ENCODE measurements at regions not wholly inside any gene's neighbourhood (a gene's known extent, or its start where the extent isn't known, plus 50 kb on each side); places are given as distances from the start of the nearest gene placed in this dataset.
"Not testable (repeated sequence)": the region's sequence is repeated elsewhere in the genome, so short reads cannot be mapped to it uniquely, and the experiment has no call there.

DNA sequence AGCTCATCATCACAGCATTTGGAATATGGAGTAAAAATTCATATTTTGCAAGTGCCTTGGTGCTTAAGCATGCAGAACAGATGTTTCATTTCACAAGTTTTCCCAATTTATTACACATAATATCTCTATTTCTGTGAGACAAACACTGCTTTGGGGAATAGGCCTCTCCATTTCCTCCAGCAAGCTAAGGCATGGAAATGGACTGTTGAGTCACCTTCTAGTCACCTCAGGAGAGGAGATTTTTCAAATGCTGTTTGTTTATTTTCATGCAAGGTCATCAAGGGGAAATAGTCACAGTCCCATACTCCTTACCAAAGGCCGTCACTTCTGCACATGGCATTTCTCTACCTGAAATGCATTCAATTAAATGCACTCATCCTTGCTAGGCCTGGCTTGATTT, 57.4 kb upstream of the NUTM2D start:
- BruUV-seq (replicated peaks); in situ Hi-C loops (cut with HindIII; ENCODE audit: low pct_unique_long_range_greater_than_20kb, low sequenced_read_pairs); POLR2A ChIA-PET; CTCF ChIA-PET; H3K4me3 ChIP-seq (ENCODE audit: low read depth in 2 of 2, low read length in 2 of 2); H3K27me3 ChIP-seq (ENCODE audit: control insufficient read depth, insufficient read depth, low read length); H3K36me3 ChIP-seq (ENCODE audit: control insufficient read depth, insufficient read depth, low read length); DNase-seq (ENCODE audit: low read depth, low spot score); H3K9me3 ChIP-seq (ENCODE audit: control insufficient read depth, insufficient read depth, low read depth, low read length); H3K4me1 ChIP-seq (ENCODE audit: control insufficient read depth, insufficient read depth, low read length); intact Hi-C loops (cut with micrococcal nuclease; ENCODE audit: unreplicated experiment); H3K27ac ChIP-seq (ENCODE audit: low read length): not testable (repeated sequence)
- 0 out of 2 replicates have a peak, but pooled peaks have one; percentile 43 for ATAC-seq

DNA sequence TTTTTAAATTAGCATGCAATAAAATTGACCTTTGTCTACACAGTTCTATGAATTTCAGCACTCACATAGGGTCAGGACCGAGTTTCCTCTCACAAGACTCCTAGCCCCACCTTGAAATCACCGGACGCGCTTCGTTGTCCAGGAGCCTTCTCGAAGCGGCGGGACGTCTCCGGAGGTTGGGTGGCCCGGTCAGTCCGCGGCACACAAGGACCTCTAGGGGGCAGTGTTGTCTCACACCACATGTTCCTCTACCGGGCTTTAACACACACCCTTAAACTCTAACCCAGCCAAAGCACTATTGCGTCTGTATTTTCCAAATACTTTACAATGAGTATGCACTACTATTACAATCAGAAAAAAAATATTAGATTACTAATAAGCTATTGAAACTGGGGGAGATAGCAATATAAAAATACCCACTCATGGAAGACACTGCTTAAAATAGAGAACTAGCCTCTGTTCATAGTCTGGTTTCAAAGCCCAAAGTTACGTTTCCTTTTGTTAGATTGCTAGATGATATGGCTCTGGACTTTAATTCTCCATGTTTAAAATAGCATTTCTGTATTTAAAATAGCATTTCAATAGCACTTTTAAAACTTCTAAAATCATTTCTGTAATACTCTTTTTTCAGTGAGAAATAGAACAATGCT, 56.0 kb upstream of the NUTM2D start:
- H3K9me3 ChIP-seq (ENCODE audit: control insufficient read depth, insufficient read depth, low read depth, low read length); in situ Hi-C loops (cut with HindIII; ENCODE audit: low pct_unique_long_range_greater_than_20kb, low sequenced_read_pairs); H3K4me3 ChIP-seq (ENCODE audit: low read depth in 2 of 2, low read length in 2 of 2); DNase-seq (ENCODE audit: low read depth, low spot score); H3K27me3 ChIP-seq (ENCODE audit: control insufficient read depth, insufficient read depth, low read length); H3K4me1 ChIP-seq (ENCODE audit: control insufficient read depth, insufficient read depth, low read length); H3K36me3 ChIP-seq (ENCODE audit: control insufficient read depth, insufficient read depth, low read length); intact Hi-C loops (cut with micrococcal nuclease; ENCODE audit: unreplicated experiment); H3K27ac ChIP-seq (ENCODE audit: low read length); POLR2A ChIA-PET; CTCF ChIA-PET; BruUV-seq (replicated peaks): not testable (repeated sequence)
- ATAC-seq = peak; percentile 97

GRCh38 chr10:87302132-87302531, 55.4 kb upstream of the NUTM2D start:
- DNase-seq (ENCODE audit: low read depth, low spot score); ATAC-seq; H3K27me3 ChIP-seq (ENCODE audit: control insufficient read depth, insufficient read depth, low read length); in situ Hi-C loops (cut with HindIII; ENCODE audit: low pct_unique_long_range_greater_than_20kb, low sequenced_read_pairs); POLR2A ChIA-PET; H3K9me3 ChIP-seq (ENCODE audit: control insufficient read depth, insufficient read depth, low read depth, low read length); H3K4me1 ChIP-seq (ENCODE audit: control insufficient read depth, insufficient read depth, low read length); H3K36me3 ChIP-seq (ENCODE audit: control insufficient read depth, insufficient read depth, low read length); H3K27ac ChIP-seq (ENCODE audit: low read length); intact Hi-C loops (cut with micrococcal nuclease; ENCODE audit: unreplicated experiment); CTCF ChIA-PET; H3K4me3 ChIP-seq (ENCODE audit: low read depth in 2 of 2, low read length in 2 of 2): not testable (repeated sequence)
- TSS peak; percentile 26 for BruUV-seq (replicated peaks)

DNA sequence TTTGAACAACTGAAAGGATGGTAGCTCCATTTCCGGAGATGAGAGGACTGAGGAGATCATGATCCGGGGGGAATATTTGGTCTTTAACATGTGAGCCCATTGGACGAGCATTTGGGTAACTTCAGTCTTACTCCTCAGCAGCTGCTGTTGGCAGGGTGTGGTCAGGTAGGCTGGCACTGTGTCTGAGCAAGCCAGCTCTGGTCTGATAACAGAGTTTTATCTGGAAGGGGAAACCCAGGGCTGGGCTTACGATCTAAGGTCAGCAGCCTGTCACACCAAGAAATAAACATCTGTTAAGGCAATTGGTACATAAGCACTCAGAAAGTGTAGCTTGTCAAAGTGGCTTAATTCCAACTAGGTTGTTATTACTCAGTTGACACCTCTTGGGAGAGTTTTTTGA, 53.8 kb upstream of the NUTM2D start:
- H3K9me3 ChIP-seq (ENCODE audit: control insufficient read depth, insufficient read depth, low read depth, low read length); H3K4me3 ChIP-seq (ENCODE audit: low read depth in 2 of 2, low read length in 2 of 2); CTCF ChIA-PET; POLR2A ChIA-PET; in situ Hi-C loops (cut with HindIII; ENCODE audit: low pct_unique_long_range_greater_than_20kb, low sequenced_read_pairs); ATAC-seq; DNase-seq (ENCODE audit: low read depth, low spot score); H3K36me3 ChIP-seq (ENCODE audit: control insufficient read depth, insufficient read depth, low read length); H3K27me3 ChIP-seq (ENCODE audit: control insufficient read depth, insufficient read depth, low read length); H3K27ac ChIP-seq (ENCODE audit: low read length); H3K4me1 ChIP-seq (ENCODE audit: control insufficient read depth, insufficient read depth, low read length); intact Hi-C loops (cut with micrococcal nuclease; ENCODE audit: unreplicated experiment); BruUV-seq (replicated peaks): not testable (repeated sequence)

GRCh38 chr10:87306681-87307080, 50.9 kb upstream of the NUTM2D start:
- H3K27me3 ChIP-seq (ENCODE audit: control insufficient read depth, insufficient read depth, low read length); intact Hi-C loops (cut with micrococcal nuclease; ENCODE audit: unreplicated experiment); H3K4me3 ChIP-seq (ENCODE audit: low read depth in 2 of 2, low read length in 2 of 2); ATAC-seq; in situ Hi-C loops (cut with HindIII; ENCODE audit: low pct_unique_long_range_greater_than_20kb, low sequenced_read_pairs); BruUV-seq (replicated peaks); DNase-seq (ENCODE audit: low read depth, low spot score); POLR2A ChIA-PET; H3K9me3 ChIP-seq (ENCODE audit: control insufficient read depth, insufficient read depth, low read depth, low read length); H3K36me3 ChIP-seq (ENCODE audit: control insufficient read depth, insufficient read depth, low read length); H3K4me1 ChIP-seq (ENCODE audit: control insufficient read depth, insufficient read depth, low read length); H3K27ac ChIP-seq (ENCODE audit: low read length); CTCF ChIA-PET: not testable (repeated sequence)

Data from Panc1 (cell line).